ENCODE measurements at regions not wholly inside any gene's neighbourhood (a gene's known extent, or its start where the extent isn't known, plus 50 kb on each side); places are given as distances from the start of the nearest gene placed in this dataset.
A peak's percentile ranks its signal among the peaks of the same experiment; 100 is the strongest.

DNA sequence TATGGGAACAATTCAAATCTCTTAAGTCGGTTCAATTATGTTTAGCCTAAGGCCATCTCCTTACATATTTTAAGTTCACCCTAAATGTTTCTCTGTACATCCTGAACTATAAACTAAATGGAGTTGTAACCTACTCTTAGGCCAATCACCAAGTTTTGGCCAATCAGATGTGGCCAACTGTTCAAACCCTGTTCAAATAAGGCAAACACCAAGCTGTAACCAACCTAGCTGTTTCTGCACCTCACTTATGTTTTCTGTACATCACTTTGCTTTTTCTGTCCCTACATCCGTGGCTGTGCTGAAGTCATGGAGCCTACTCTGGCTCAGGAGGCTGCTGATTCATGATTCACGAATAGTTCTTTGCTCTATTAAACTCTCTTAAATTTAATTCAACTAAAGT, 165.3 kb downstream of the GASK1B start:
- no peak for DNase-seq

DNA sequence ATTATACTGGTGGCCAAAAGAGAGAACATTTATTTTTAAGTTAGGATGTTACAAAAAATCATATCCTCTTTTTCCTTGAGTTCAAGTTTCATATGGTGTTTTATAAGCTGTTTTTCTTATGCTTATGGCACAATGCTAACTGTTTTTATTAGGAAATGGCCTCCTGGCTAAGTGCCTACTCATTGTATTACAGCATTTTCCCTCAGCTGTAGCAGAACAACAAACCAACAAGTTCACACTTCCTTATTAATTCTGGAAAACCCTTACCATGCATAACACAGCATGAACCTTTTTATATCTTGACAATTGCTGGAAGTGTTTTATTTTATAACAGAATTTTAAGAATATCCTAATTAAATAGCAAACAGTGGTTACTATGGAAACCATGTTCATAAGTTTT, 165.8 kb downstream of the GASK1B start:
- DNase-seq, result no peak

DNA sequence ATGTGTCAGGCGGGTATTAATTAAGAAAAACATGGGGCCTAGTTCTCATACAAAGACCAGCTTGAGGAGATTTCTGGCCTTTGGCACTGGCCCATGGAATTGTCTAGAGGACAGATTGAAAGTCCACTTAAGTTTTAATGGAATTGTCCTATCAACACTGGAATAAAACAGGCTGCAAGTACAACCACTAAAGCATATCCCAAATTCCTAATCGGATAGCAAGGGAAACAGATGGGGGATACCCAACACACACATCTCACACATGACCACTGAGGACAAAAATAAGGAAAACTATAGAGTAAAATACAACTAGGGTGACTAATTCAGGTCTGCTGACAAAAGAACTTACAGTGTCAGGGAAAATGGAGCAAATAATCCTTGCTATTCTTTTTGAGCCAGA, 167.8 kb downstream of the GASK1B start:
- DNase-seq, result no peak

DNA sequence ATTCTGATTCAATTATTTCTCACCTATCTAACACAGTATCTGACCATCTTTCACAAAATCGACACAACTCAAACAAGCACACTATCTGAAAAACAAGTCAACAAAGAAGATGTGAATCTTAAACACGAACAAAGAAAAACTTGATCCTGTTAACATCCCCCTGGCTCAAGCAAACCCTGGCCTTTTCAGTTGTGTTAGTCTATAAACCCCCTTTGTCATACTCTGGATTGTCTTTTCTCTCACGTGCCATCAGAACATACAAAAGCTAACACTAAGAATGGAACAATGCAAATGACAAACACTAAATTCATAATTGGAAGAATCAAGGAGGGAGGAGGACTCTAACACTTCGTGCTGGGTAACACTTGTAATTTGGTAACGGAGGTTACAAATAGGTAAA, 168.7 kb downstream of the GASK1B start:
- DNase-seq, result no peak

GRCh38 chr4:158003212-158003611, 169.6 kb downstream of the GASK1B start:
- DNase-seq, result no peak

DNA sequence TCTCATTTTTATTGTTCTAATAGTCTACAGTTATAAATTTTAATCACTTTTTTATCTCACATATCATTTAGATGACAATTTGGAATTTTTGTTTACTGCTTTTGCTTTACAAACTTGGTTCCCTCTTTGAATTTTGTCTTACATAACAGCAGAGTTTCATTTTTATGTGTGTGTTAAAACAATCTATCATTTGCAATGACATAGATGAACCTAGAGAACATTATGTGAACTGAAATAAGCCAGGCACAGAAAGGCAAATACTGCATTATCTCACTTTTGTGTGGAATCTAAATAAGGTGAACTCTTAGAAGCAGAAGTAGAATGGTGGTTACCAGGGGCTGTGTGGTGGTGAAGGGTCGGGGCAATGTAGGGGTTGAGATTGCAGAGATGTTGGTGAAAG, 170.7 kb downstream of the GASK1B start:
- DNase-seq, result no peak

DNA sequence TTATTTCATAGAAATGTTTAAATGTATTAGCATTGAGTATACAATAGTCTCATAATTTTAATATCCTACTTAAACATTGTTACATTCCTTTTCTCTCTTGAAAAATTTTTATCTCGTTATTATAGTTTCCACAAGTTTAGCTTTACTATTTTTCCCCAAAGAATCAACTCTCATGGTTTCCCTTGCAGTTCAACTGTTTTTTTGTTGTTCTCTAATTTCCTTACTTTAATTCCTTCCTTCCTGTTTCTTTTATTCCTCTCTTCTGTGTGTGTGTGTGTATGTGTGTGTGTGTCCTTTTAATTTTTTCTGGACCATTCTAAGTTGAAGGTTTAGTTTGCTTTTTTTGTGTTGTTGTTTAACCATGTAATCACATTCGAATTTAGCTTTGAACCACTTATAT, 171.1 kb downstream of the GASK1B start:
- DNase-seq, result no peak

DNA sequence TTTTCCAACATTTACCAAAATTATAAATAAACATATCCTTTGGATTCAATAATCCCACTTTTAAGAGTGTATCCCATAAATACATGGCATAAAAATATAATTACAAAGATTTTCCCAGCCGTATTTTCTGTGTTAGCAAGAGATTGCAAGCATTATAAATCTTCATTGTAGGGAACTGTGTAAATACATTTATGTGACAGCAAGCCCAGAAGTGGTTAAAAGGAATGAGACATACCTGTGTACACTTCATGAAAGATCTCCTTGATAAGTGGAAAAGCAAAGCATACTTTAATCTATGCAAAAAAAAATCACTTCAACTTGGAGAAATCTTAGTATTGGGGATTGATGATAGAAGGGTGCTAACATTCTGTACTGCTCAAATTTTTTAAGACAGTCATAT, 173.1 kb downstream of the GASK1B start:
- no peak for DNase-seq

- DNase-seq, result no peak
Observed at GRCh38 chr4:157997296-157997695, 175.5 kb downstream of the GASK1B start.

DNA sequence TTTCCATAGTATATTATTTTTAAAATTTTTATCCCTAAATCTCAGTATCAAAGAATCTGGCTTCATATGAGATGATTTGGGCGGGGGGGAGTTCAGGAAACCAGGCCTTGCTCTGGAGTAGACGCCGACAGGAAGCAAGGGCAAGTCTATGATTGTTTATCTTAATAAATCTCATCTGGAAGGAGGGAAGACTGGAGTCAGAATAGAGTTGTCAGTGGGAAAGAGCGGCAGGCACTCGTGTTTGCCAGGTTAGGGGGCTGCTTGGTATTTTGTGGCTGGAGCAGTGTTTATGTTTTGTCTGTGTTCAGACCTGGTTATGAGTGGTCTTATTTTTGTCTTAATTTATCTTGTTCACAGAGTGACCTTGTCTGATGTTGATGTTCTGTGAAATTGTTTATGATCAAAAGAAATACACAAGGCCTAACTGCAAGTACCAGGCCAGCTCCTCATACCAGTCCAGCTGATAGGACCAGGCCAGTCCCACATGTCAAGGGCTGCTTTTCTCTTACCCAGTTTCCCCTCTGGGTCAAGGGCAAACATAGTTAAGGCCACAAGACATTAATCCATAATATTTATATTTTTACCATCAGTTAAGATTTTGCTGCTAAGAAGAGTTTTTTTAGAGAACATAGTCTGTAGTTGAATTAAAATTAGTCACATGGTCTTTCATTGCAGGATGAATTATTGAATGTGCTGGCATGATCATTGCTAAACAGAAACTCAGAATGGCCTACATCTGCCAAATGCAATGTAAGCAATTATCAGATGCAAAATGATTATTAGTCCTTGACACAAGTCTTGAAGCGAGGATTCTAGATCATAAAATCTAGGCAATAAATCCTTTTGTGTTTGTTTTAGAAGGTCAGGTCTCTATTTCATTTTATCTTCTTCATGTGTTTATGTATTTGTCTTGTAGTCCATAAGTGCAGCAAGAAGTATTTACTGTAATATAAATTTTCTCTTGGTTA, 176.5 kb downstream of the GASK1B start:
- DNase-seq, result no peak

DNA sequence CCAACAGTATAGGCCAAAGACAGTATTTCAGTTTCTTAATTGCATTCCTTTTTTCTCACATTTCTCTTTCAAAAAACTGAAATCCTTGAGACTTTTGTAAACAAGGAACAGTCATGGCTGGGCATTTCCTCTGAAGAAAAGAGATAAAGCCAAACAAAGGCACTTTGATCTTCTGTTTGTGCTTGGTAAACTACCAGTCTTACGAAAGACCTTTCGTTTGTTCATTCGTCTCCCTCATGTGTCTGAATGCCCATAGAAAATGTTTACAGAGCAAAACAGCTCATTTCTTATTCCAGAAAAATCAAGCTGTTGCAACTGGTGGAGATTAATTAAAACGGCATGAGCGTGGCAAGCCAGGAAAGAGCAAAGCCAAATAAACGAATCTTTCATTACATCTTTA, 178.0 kb downstream of the GASK1B start:
- DNase-seq, result no peak

DNA sequence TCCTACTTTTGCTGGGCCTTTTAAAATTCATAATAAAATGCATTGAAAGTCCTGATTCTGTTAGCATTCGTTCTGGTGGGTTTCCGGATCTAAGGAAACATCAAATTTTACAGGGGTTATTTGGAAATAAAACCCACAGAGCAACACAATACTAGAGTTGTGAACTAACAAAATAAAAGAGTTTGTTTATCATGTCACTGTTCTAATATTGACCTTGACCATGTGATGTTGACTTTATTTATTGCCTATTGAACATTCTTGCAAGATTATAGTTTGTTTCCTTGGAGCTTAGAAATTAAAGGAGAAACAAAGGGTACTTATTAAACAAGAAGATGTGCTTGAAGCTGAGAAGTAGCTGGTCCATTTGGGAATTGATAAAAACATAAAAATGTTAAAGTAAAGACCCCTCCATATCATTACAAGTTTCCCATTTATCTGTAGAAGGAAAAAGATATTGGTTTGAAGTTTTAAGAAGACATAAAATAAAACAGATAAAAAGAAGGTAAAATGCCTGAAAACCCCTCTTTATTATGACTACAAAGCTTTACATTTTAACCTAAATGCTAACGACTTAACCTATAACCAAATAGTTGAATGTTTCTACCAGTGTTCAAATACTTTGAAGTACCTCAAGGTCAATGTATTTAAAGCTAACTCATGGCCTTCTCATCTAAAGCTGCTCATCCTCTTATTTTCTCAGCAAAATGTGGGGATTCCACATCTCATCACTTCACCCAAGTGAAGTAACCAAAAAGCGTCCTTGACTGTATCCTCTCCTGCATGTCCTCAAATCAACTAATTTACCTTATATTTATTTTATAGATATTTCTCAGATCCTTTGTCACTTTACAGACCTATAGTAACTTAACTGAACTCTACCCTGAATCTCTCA, 179.6 kb downstream of the GASK1B start:
- DNase-seq, result no peak

- DNase-seq, result peak; percentile 25
Observed at GRCh38 chr4:157992038-157992705, 180.7 kb downstream of the GASK1B start.

DNA sequence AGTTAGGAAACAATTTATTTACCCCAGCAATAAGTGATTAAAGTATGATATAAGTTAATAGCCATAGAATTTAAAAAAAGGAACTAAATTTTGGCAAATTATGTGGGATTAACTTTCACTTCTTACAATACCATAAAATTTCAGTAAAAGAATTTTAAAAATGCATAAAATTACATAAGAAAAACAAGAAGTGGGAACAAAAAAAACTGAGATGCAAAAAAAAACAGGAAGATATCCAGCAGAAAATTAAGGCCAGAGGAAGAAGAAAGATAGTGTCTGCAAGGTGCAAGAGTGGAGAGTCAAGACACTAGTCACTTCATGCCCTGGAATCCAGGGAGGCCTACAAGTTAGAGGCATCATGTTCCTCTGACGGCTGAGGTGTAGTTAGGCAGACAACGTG, 184.2 kb downstream of the GASK1B start:
- no peak for DNase-seq

- no peak for DNase-seq
Observed at GRCh38 chr4:157984285-157984911, 188.4 kb downstream of the GASK1B start.

- DNase-seq, result no peak
Observed at GRCh38 chr4:157983300-157983699, 189.5 kb downstream of the GASK1B start.

- no peak for DNase-seq
Observed at GRCh38 chr4:157980158-157980557, 192.7 kb downstream of the GASK1B start.

- DNase-seq, result peak; percentile 60
Observed at GRCh38 chr4:157978680-157979361, 194.0 kb downstream of the GASK1B start.

DNA sequence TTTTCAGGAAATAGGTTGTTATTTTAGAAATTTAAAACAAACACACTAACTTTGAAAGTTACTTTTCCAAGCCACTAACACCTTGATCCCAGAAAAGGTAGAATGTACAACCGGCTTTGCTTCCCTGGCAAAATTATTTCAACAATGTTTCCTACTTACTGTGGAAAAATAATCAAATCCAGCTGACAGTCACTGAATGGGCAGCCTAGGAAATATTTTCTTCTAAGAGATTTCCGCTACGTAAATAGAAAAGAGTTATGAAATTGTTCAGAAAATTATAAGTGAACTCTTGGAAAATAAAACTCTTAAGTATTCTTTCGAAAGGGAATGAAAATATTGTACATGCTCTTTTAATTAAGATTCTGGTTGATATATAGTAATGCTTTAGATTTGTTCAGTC, 195.7 kb downstream of the GASK1B start:
- no peak for DNase-seq

GRCh38 chr4:157973297-157973696, 199.5 kb downstream of the GASK1B start:
- no peak for DNase-seq

- DNase-seq, result no peak
Observed at GRCh38 chr4:157964463-157964862, 208.4 kb downstream of the GASK1B start.
